ENCODE measurements at regions not wholly inside any gene's neighbourhood (a gene's known extent, or its start where the extent isn't known, plus 50 kb on each side); places are given as distances from the start of the nearest gene placed in this dataset.

DNA sequence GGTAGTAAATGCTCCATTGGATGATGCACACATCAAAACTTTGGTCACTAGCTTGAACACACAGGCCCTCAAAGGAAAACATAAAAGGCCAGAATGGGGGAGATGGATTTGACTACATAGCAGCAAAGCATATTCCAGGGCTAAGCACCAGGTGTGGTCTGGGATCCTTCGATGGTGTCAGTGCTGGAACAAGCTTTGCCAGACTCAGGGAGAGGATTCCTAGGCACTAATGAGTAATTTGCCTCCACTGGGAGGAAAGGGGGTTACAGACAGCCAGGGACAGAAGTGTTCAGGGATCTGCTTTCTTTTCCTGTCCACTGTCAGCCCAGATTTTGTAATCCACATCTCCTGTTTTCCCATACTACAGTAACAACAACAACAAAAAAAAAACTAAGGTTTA, 157.2 kb upstream of the OBI1 start:
- H3K27me3 ChIP-seq (replicated peaks in 1 of 4; ENCODE audit: control extremely low read depth in 1 of 4, control insufficient read depth in 3 of 4, insufficient read depth in 4 of 4, low read length in 3 of 4) = no peaks in the 10 kb centered on the region
- POLR2A ChIA-PET = no interaction called here
- H3K4me3 Mint-ChIP-seq = no peak overlapping the region
- no peak overlapping the region for H2AFZ ChIP-seq (ENCODE audit: insufficient read depth, low read depth, low read length, poor library complexity, severe bottlenecking)
- WGBS (ENCODE audit: insufficient coverage) = 73% methylated on average over 1 of the region's 1 CpG
- CTCF ChIA-PET = no interaction called here
- no peaks in the 10 kb centered on the region for H3K4me1 Mint-ChIP-seq
- H3K9me3 Mint-ChIP-seq (ENCODE audit: insufficient read depth) = no peaks in the 10 kb centered on the region
- H3K4me2 ChIP-seq (replicated peaks; ENCODE audit: low read depth, low read length, poor library complexity, severe bottlenecking) = no peak overlapping the region
- H4K20me1 ChIP-seq (ENCODE audit: control insufficient read depth, insufficient read depth, low read length, poor library complexity, severe bottlenecking) = no peaks in the 10 kb centered on the region
- intact Hi-C loops (cut with micrococcal nuclease) = no loop called here
- H3K27ac Mint-ChIP-seq = no peak overlapping the region
- ATAC-seq (ENCODE audit: low read depth) (no peak), DNase-seq (no peak)
- H3K27ac ChIP-seq (ENCODE audit: low read length in 2 of 2) = no peak overlapping the region
- H3K79me2 ChIP-seq (ENCODE audit: control insufficient read depth, insufficient read depth, low read length) = no peaks in the 10 kb centered on the region
- H3K36me3 ChIP-seq (replicated peaks in 1 of 2; ENCODE audit: control extremely low read depth in 1 of 2, control insufficient read depth in 1 of 2, extremely low read depth in 1 of 2, insufficient read depth in 2 of 2, low read length in 1 of 2) = no peaks in the 10 kb centered on the region
- TF ChIP-seq EZH2 (IDR thresholded peaks at IDR 0.05; ENCODE audit: borderline replicate concordance, insufficient read depth, low read depth, low read length, poor library complexity, severe bottlenecking) = no peak
- TF ChIP-seq, protein P1, sequence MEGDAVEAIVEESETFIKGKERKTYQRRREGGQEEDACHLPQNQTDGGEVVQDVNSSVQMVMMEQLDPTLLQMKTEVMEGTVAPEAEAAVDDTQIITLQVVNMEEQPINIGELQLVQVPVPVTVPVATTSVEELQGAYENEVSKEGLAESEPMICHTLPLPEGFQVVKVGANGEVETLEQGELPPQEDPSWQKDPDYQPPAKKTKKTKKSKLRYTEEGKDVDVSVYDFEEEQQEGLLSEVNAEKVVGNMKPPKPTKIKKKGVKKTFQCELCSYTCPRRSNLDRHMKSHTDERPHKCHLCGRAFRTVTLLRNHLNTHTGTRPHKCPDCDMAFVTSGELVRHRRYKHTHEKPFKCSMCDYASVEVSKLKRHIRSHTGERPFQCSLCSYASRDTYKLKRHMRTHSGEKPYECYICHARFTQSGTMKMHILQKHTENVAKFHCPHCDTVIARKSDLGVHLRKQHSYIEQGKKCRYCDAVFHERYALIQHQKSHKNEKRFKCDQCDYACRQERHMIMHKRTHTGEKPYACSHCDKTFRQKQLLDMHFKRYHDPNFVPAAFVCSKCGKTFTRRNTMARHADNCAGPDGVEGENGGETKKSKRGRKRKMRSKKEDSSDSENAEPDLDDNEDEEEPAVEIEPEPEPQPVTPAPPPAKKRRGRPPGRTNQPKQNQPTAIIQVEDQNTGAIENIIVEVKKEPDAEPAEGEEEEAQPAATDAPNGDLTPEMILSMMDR (IDR thresholded peaks at IDR 0.05) = no peak
- H3K9me3 ChIP-seq (ENCODE audit: control extremely low read depth in 1 of 3, control insufficient read depth in 2 of 3, insufficient read depth in 1 of 3, low read length in 2 of 3) = no peaks in the 10 kb centered on the region
- H3K4me1 ChIP-seq (ENCODE audit: control insufficient read depth in 2 of 2, insufficient read depth in 2 of 2, low read length in 2 of 2) = no peaks in the 10 kb centered on the region
- no peak overlapping the region for H3K4me3 ChIP-seq (ENCODE audit: control extremely low read depth in 1 of 5, extremely low read depth in 1 of 5, insufficient read depth in 1 of 5, low read depth in 2 of 5, low read length in 4 of 5)
- H3K27me3 Mint-ChIP-seq = peaks cover 12% of the 10 kb centered on the region
- no peak overlapping the region for H3K9ac ChIP-seq (ENCODE audit: low read length)

DNA sequence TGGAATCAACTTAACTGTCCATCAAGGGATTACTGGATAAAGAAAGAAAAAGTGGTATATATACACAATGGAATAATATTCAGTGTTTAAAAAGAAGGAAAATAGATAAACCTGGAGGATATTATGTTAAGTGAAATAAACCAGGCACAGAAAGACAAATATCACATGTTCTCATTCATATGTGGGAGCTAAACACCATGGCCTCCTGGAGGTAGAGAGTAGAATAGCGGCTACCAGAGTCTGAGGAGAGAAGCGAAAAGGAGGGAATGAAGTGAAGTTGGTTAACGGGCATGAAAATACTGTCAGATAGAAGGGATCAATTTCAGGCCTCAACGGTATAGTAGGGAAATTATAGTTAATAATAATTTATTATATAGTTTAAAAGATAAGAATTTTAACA, 147.5 kb upstream of the OBI1 start:
- POLR2A ChIA-PET = no interaction called here
- H3K27ac Mint-ChIP-seq = no peak overlapping the region

More for the DNA sequence above, 147.5 kb upstream of the OBI1 start:
- Histone ChIP-seq H3K4me2 (replicated peaks; ENCODE audit: low read depth, low read length, poor library complexity, severe bottlenecking) (no peak overlapping the region), H3K4me1 (ENCODE audit: control insufficient read depth in 2 of 2, insufficient read depth in 2 of 2, low read length in 2 of 2) (no peaks in the 10 kb centered on the region), H3K27ac (ENCODE audit: low read length in 2 of 2) (no peak overlapping the region), H3K4me3 (ENCODE audit: control extremely low read depth in 1 of 5, extremely low read depth in 1 of 5, insufficient read depth in 1 of 5, low read depth in 2 of 5, low read length in 4 of 5) (no peak overlapping the region), H2AFZ (ENCODE audit: insufficient read depth, low read depth, low read length, poor library complexity, severe bottlenecking) (no peak overlapping the region), H4K20me1 (ENCODE audit: control insufficient read depth, insufficient read depth, low read length, poor library complexity, severe bottlenecking) (no peaks in the 10 kb centered on the region), H3K36me3 (replicated peaks in 1 of 2; ENCODE audit: control extremely low read depth in 1 of 2, control insufficient read depth in 1 of 2, extremely low read depth in 1 of 2, insufficient read depth in 2 of 2, low read length in 1 of 2) (no peaks in the 10 kb centered on the region), H3K27me3 (replicated peaks in 1 of 4; ENCODE audit: control extremely low read depth in 1 of 4, control insufficient read depth in 3 of 4, insufficient read depth in 4 of 4, low read length in 3 of 4) (no peaks in the 10 kb centered on the region), H3K9me3 (ENCODE audit: control extremely low read depth in 1 of 3, control insufficient read depth in 2 of 3, insufficient read depth in 1 of 3, low read length in 2 of 3) (no peaks in the 10 kb centered on the region), H3K79me2 (ENCODE audit: control insufficient read depth, insufficient read depth, low read length) (no peaks in the 10 kb centered on the region), H3K9ac (ENCODE audit: low read length) (no peak overlapping the region)
- ATAC-seq (ENCODE audit: low read depth) (no peak), DNase-seq (no peak)
- Mint-ChIP-seq H3K4me3 (no peak overlapping the region), H3K4me1 (no peaks in the 10 kb centered on the region), H3K9me3 (ENCODE audit: insufficient read depth) (peaks cover 2% of the 10 kb centered on the region), H3K27me3 (peaks cover 4% of the 10 kb centered on the region)
- intact Hi-C loops (cut with micrococcal nuclease) = no loop called here
- TF ChIP-seq EZH2 (IDR thresholded peaks at IDR 0.05; ENCODE audit: borderline replicate concordance, insufficient read depth, low read depth, low read length, poor library complexity, severe bottlenecking) = no peak
- TF ChIP-seq, protein P1 (IDR thresholded peaks at IDR 0.05) = peak; percentile 32
- WGBS (ENCODE audit: insufficient coverage) = 60% methylated on average over 1 of the region's 4 CpGs
- CTCF ChIA-PET = no interaction called here
